RKO (cell line): ENCODE measurements at regions not wholly inside any gene's neighbourhood (a gene's known extent, or its start where the extent isn't known, plus 50 kb on each side); places are given as distances from the start of the nearest gene placed in this dataset.
"Not testable (repeated sequence)": the region's sequence is repeated elsewhere in the genome, so short reads cannot be mapped to it uniquely, and the experiment has no call there.

Experiments
- DNase-seq: peaks from one replicate; pipeline ENCODE4 v3.0.0-alpha.2; 2016; ENCODE audit warnings: low spot score

GRCh38 chr4:102397056-102397455 lies 51.8 kb upstream of the SLC39A8 start:
- not testable (repeated sequence) for DNase-seq

GRCh38 chr4:102399021-102399420 lies 53.7 kb upstream of the SLC39A8 start:
- DNase-seq = no peak

GRCh38 chr4:102400898-102401297 lies 55.6 kb upstream of the SLC39A8 start:
- DNase-seq = no peak

DNA sequence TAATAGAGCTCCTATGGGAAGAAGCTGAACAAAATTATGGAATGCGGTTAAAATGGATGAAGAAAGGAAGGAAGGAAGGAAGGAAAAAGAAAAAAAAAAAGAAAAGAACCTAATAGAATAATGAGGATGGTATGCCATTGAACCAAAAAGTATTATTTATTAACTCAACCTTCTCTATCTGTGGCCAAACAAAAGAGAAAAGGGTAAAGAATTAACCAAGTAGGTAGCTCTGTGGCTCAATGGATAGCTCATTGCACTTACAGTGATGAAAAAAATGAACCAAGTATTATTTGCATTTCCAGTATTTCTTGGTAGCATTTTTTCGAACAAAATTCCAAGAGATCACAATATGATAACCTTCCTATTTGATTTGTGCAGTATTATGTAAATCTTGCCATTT lies 56.9 kb upstream of the SLC39A8 start:
- DNase-seq = no peak

DNA sequence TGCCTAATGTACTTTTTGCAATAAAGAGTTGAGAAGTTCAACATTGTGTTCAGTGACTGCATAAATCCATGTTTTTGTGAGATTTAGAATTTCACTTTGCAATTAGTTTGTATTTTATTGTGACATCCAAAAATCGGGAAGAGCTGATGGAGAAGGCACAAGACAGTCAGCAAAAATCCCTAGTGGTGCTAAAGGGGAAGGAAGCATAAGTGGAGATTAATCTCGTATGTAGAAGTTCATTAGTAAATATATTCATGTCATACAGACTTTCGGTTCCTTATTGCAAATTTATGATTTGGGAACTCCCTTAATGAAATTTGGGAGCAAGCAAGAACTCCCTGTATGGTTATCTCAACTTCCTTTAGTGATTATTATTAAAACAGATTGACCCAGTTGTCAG lies 57.8 kb upstream of the SLC39A8 start:
- no peak for DNase-seq

GRCh38 chr4:102404431-102404969 lies 59.2 kb upstream of the SLC39A8 start:
- DNase-seq = no peak

GRCh38 chr4:102405821-102406401 lies 60.6 kb upstream of the SLC39A8 start:
- DNase-seq = no peak

DNA sequence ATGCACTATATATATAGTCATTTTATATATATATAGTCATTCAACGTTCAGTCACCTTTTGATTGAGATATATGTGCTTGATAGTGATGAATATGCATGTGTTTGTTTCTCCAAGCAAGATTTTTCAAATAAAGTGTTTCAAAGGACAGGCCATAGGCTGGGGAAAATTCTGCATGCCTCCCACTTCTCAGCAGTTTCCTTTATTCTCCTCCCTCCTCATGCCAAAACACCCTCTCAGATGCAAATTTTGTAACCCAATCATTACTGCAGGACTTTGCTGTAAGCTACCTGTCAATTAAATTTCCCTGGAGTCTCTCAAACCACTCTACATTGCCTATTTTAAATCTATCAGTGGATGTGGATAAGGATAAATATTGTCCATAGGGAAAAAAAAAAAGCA lies 65.6 kb upstream of the SLC39A8 start:
- not testable (repeated sequence) for DNase-seq

DNA sequence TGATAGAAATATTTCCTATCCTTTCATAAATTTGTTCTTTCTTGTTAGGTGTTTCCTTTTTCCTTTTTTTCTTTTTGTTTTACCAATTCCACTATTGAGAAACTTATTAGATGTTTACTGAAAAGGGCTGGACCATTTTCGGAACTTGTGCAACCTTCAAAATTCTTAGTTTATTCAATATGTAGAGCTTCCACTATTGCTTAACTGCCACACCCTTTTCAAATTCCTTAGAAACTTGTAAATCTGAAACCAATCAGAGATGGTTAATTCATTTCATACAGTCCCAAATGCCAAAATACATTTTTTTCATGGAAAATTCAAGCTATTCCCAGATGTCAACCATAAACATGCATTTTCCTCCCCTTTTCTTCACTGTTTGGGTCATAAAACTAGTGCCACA lies 66.1 kb upstream of the SLC39A8 start:
- no peak for DNase-seq

- no peak for DNase-seq
These were observed 71.5 kb upstream of the SLC39A8 start for GRCh38 chr4:102416765-102417164.

DNA sequence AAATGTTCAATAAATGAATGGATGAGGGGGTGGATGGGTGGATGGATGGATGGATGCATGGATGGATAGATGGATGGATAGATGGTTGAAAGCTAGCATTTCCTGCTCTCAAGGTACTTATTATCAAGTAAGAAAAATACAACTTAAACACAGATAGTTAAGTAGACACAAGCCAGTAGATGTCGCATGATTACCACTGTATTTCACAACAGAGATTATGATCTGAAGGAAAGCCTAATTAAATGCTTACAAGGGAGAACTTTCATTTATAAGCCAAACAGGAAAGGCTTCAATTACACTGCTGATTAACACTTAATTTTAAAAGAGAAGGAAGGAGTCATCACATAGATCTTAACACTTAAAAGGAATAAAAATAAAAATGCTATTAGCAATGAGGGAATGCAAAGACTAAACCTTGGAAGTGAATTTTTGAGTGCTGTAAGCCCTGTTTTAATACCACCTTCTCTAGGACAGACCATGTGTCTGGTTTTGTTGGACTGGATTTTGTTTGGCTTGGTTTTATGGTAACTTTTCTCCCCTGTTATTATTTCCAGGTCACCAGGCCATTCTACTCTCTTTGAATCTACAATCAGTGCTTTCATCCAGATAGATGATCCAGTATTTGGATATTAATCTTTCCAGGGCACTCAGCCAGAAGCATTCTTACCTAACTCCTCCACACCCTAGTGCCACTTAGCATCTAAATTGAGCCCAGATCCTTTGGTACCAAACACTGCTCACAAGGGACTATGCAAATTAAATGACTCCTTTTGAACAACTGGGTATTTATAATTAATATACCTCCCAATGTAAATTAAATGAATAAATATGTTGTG lies 75.5 kb upstream of the SLC39A8 start:
- peak; percentile 52 for DNase-seq

DNA sequence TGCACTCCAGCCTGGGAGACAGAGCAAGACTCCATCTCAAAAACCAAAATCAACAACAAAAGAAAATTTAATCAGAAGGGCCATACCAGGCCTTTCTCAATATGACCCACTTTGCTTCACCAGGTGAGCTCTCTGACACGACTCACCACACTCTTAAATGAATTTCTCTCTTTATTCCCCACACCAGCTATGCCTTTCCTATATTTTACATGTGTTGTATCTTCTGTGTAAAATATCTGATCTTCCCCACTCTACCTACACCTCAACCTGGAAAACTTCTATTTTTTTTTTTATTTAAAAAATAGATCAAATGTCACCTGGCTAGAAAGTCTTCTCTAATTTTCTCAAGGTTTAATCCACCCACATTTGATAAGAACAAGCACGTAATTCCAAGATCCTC lies 77.6 kb upstream of the SLC39A8 start:
- no peak for DNase-seq

GRCh38 chr4:102423375-102423774 lies 77.8 kb upstream of the NFKB1 start:
- DNase-seq = no peak

GRCh38 chr4:102427371-102427998 lies 73.7 kb upstream of the NFKB1 start:
- no peak for DNase-seq

DNA sequence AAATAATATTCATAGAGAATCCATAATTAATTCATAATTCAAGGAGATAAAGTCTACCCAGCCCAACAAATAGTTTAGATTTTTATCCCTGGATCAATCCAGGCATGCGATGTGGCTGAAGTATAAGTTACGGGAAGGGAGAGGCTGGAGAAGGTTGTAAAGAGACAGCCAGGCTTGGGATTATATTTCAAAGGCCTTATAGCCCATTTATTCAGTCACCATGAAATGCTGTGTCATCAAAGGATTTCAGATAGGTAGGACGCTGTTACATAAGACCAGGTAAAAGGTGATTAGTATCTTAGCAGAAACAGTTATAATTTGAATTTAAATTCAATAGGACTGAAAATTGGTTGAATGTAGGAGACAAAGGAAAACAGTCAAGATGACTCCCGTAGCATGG lies 73.0 kb upstream of the NFKB1 start:
- DNase-seq = no peak

DNA sequence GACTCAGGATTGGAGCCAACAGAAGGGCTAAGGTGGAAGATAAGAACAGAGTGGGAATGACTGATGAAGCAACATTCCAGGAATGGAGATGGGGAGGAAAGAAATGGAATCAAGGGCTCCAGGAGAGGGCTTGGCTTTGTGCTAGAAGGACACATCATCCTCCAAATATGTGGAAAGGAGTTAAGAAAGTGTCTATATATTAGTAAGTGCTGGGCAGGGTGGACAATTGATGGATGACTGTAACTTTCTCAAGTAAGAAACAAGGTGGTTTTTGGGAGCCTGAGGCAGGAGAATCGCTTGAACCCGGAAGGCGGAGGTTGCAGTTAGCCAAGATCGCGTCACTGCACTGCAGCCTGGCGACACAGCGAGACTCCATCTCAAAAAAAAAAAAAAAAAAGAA lies 71.6 kb upstream of the NFKB1 start:
- DNase-seq = peak; percentile 68

DNA sequence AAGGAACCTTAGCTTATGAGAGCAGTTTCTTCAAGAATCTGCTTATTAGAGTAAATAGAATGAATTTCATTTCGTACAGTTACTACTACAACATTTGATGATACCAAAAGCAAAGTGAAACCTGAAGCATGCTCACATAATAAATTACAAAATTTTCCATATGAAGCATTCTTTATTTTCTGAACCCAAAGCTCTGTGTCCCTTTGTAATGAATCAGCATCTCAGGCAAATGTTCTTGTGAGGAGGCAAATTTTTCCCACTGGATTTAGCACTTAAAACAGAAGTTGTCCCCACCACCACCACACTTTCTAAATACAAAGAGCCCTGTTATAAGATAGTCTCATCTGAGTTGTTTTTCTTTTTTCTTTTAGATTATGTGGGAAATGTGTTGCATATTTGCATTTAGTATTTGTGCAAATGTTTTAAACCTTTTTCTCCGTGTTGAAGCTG lies 70.7 kb upstream of the NFKB1 start:
- peak; percentile 65 for DNase-seq

DNA sequence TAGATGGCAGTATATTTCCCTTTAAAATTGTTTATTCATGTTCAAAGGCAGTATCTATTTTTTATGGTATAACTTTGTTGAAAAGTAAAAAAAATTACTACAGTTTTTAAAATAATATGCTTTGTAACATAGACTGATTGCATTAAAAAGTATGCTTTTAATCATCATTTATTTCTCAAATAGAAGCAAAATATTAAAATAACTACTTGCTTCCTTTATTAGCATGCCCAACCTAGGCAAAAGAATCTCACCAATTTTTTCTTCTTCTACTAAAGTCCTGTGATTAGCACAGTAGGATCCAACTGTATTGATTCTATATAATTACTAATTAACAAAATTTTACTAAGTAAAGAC lies 69.6 kb upstream of the NFKB1 start:
- no peak for DNase-seq

GRCh38 chr4:102437111-102437510 lies 64.0 kb upstream of the NFKB1 start:
- DNase-seq = no peak

GRCh38 chr4:102438396-102439235 lies 62.5 kb upstream of the NFKB1 start:
- DNase-seq = no peak

DNA sequence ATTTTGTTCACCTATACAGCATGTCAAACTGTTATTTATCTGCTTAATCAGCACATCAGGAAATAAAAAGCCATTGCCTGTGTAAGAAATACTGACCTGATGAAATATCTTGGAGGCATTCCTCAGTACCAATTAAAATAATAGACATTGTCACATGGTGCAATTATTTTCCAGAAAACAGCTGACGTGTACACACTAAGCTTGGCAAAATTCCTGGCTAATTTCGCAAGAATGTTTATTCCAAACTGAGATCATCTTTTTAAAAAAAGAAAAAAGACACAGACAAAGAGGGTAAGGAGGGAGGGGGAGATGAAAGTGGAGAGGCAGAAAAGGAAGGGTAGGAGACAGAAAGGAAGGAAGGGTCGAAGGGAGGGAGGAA lies 61.9 kb upstream of the NFKB1 start:
- peak; percentile 16 for DNase-seq

DNA sequence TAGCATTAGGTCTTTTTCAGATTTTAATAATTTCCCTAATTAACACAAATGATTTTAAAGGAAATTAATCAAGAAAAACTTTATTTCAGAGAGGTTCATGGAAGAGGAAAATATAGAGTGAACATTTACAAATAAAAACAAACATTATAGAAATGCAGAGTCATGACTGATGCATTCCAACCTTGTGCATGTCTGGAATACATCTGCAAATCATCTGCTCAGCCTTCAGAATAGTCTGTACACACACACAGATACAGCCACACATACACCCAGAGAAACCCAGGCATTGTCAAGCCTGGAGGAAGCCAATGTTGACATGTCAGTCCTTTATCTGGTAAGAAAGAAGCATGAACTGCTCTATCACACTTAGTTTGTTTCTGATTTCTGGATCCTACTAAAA lies 61.3 kb upstream of the NFKB1 start:
- DNase-seq = no peak
